Chondrocyte (in vitro differentiated cells): ENCODE measurements at regions not wholly inside any gene's neighbourhood (a gene's known extent, or its start where the extent isn't known, plus 50 kb on each side); places are given as distances from the start of the nearest gene placed in this dataset.

ENCODE experiments used
- DNase-seq: peaks from one replicate; pipeline ENCODE4 v3.0.0; 2021; ENCODE audit warnings: mixed read lengths, low spot score
- H3K27ac Mint-ChIP-seq: one replicate; pipeline ENCODE4 v1.8.0; 2021; ENCODE audit warnings: mild to moderate bottlenecking, moderate library complexity, mixed read lengths; ENCODE audit not compliant: unreplicated experiment
- H3K27me3 Mint-ChIP-seq: 2 replicates; pipeline ENCODE4 v1.8.0; 2021; ENCODE audit warnings: low read depth, mixed read lengths
- H3K36me3 Mint-ChIP-seq: 2 replicates; pipeline ENCODE4 v1.8.0; 2021; ENCODE audit warnings: low read depth, mixed read lengths
- H3K4me1 Mint-ChIP-seq: 2 replicates; pipeline ENCODE4 v1.8.0; 2021; ENCODE audit warnings: low read depth, mild to moderate bottlenecking, mixed read lengths
- H3K4me3 Mint-ChIP-seq: one replicate; pipeline ENCODE4 v1.8.0; 2021; ENCODE audit warnings: mild to moderate bottlenecking, moderate library complexity, mixed read lengths; ENCODE audit not compliant: unreplicated experiment
- H3K9me3 Mint-ChIP-seq: 2 replicates; pipeline ENCODE4 v1.8.0; 2021; ENCODE audit warnings: low read depth, mixed read lengths
- CTCF ChIP-seq: fragments of 200-600 bp; sonication (generic); IDR thresholded peaks from 2 replicates; pipeline ENCODE4 v1.5.0; 2021; ENCODE audit warnings: antibody characterized with exemption, mild to moderate bottlenecking, moderate library complexity

- TF ChIP-seq CTCF, result no peak
These were observed 266.4 kb downstream of the BUD13 start for GRCh38 chr11:116506263-116506825.

GRCh38 chr11:116505298-116506262 lies 267.2 kb downstream of the BUD13 start:
- peaks cover 70% of the 10 kb centered on the region for H3K27me3 Mint-ChIP-seq
- no peaks in the 10 kb centered on the region for H3K4me1 Mint-ChIP-seq
- DNase-seq, result no peak
- no peaks in the 10 kb centered on the region for H3K36me3 Mint-ChIP-seq
- H3K9me3 Mint-ChIP-seq, result no peaks in the 10 kb centered on the region
- no peak overlapping the region for H3K4me3 Mint-ChIP-seq
- no peak overlapping the region for H3K27ac Mint-ChIP-seq
- no peak for TF ChIP-seq CTCF

More at GRCh38 chr11:116506263-116506825, 266.4 kb downstream of the BUD13 start:
- Mint-ChIP-seq H3K36me3 (no peaks in the 10 kb centered on the region), H3K27ac (no peak overlapping the region), H3K27me3 (peaks cover 65% of the 10 kb centered on the region), H3K4me1 (no peaks in the 10 kb centered on the region), H3K9me3 (no peaks in the 10 kb centered on the region), H3K4me3 (no peak overlapping the region)
- no peak for DNase-seq

GRCh38 chr11:116504541-116505297 lies 268.1 kb downstream of the BUD13 start:
- no peak overlapping the region for H3K27ac Mint-ChIP-seq
- no peak for TF ChIP-seq CTCF
- H3K36me3 Mint-ChIP-seq, result no peaks in the 10 kb centered on the region
- H3K4me1 Mint-ChIP-seq, result no peaks in the 10 kb centered on the region
- H3K9me3 Mint-ChIP-seq, result no peaks in the 10 kb centered on the region
- H3K4me3 Mint-ChIP-seq, result no peak overlapping the region
- DNase-seq, result no peak
- peaks cover 66% of the 10 kb centered on the region for H3K27me3 Mint-ChIP-seq

- Mint-ChIP-seq H3K4me3 (no peak overlapping the region), H3K9me3 (no peaks in the 10 kb centered on the region), H3K4me1 (no peaks in the 10 kb centered on the region), H3K27me3 (peaks cover 62% of the 10 kb centered on the region), H3K27ac (no peak overlapping the region), H3K36me3 (no peaks in the 10 kb centered on the region)
- no peak for TF ChIP-seq CTCF
- DNase-seq, result no peak
These were observed 269.3 kb downstream of the BUD13 start for GRCh38 chr11:116503216-116504160.
